ENCODE measurements at regions not wholly inside any gene's neighbourhood (a gene's known extent, or its start where the extent isn't known, plus 50 kb on each side); places are given as distances from the start of the nearest gene placed in this dataset.
A peak's percentile ranks its signal among the peaks of the same experiment; 100 is the strongest.

DNA sequence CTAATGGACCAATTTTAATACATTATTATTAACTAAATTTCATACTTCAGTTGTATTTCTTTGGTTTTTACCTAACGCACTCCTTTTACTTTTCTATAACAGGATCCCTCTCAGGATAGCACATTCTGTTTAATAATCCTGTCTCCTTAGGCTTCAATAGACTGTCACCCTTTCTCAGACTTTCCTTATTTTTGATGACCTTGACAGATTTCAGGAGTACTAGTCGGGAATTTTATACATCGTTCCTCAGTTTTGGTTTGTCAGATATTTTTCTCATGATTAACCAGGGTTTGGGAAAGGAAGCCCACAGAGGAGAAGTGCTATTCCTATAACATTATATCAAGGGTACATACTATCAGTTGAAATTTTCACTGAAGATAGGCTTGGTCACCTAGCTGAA, 768.0 kb upstream of the GJE1 start:
- DNase-seq (ENCODE audit: low spot score), result no peak
- no peak overlapping the region for H3K27ac ChIP-seq
- TF ChIP-seq, protein P1, sequence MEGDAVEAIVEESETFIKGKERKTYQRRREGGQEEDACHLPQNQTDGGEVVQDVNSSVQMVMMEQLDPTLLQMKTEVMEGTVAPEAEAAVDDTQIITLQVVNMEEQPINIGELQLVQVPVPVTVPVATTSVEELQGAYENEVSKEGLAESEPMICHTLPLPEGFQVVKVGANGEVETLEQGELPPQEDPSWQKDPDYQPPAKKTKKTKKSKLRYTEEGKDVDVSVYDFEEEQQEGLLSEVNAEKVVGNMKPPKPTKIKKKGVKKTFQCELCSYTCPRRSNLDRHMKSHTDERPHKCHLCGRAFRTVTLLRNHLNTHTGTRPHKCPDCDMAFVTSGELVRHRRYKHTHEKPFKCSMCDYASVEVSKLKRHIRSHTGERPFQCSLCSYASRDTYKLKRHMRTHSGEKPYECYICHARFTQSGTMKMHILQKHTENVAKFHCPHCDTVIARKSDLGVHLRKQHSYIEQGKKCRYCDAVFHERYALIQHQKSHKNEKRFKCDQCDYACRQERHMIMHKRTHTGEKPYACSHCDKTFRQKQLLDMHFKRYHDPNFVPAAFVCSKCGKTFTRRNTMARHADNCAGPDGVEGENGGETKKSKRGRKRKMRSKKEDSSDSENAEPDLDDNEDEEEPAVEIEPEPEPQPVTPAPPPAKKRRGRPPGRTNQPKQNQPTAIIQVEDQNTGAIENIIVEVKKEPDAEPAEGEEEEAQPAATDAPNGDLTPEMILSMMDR (IDR thresholded peaks at IDR 0.05), result no peak
- no peak overlapping the region for H3K4me3 ChIP-seq

DNA sequence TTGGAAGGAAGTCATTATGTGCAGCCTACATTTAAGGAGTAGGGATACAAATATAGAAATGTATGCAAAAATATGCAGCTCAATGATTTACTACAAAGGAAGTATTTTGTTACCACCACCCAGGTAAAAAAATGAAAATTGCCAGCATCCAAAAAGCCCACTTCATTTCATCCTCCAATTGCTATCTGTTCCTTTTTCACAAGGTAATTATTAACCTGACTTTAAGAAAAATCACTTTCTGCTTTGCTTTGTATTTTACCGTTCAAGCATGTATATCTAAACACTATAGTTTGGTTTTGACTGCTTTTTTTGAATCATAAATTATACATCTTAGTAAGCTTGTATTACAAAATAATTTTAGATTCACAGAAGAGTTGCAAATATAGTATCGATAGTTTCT, 768.5 kb upstream of the GJE1 start:
- DNase-seq (ENCODE audit: low spot score), result no peak
- H3K27ac ChIP-seq, result no peak overlapping the region
- TF ChIP-seq, protein P1 (IDR thresholded peaks at IDR 0.05), result no peak
- no peak overlapping the region for H3K4me3 ChIP-seq

DNA sequence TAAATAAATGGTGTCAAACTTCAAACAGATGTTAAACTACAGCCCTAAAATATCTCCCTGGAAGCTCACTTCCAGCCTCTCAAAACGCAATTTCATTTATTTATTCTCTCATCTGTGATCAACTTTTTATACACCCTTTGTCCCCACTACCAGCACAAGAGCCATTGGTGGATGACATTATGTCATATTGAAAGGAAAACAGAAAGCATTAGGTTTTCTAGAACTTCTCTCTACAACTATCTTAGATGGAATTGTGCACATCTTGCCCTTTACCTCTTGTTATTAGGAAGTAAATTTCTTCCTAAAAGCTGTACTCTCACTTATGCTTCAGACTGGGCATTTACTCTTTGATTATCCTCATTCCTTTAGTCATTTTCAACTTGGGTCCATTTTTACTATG, 771.2 kb upstream of the GJE1 start:
- no peak for DNase-seq (ENCODE audit: low spot score)
- H3K4me3 ChIP-seq, result no peak overlapping the region
- peak overlapping the region in 1 of 2 donors; percentile 12 for H3K27ac ChIP-seq
- TF ChIP-seq, protein P1 (IDR thresholded peaks at IDR 0.05), result no peak

DNA sequence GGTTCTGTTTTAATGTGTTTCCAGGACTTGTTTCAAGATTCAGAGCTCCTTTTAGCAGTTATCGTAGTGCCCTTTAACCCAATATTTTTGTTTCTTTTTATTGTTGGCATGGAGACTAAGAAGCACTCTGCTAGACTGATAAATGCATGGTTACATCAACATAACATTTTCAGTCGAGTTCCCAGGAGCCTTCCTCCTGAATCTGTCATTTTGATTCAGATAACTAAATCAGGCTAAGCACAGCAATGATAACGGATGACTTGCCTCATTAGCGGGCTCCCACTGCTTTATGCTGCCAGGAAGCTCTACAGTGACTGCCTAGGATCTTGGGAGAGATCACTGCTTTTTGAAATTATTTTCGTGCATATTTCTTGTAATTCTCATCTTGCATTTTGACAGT, 772.8 kb upstream of the GJE1 start:
- peak overlapping the region; percentile 42 for H3K4me3 ChIP-seq
- TF ChIP-seq, protein P1 (IDR thresholded peaks at IDR 0.05), result no peak
- no peak for DNase-seq (ENCODE audit: low spot score)
- H3K27ac ChIP-seq, result peak overlapping the region; percentile 50 to 55

DNA sequence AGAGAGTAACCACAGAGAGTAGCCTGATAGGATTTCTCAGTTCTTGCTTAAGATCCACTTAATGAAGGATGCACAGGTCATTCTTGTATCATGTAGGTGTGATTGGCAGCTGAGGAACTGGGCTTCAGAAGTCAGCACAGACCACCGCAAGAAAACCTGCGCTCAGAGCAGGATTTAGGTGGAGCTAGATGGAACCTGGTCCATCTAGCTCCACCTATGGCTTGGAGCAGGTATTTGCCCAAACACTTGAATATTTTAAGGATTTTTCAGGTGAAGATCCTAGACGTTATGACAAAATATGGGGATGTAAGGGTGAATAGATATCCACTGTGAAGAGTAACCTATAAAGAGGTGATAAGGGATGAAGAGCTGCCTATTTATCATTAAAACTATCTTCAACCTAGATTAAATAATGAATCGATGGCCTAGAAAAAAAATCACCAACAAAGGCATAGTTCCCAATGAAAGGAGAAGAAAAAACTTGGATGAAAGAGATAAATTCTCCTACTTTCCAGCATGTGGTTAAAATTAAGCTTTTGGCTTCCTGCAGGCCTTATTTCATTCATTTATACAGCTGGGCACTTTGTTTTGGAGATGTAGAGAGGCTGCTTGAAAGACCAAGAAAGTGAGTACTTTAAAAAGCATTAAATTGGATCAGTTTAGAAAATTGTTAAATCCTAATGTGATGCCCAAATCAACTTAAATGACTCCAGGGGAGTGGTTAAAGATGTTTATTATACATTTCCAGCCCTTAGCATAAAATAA, 778.4 kb upstream of the GJE1 start:
- no peak overlapping the region for H3K4me3 ChIP-seq
- no peak for DNase-seq (ENCODE audit: low spot score)
- H3K27ac ChIP-seq, result no peak overlapping the region
- TF ChIP-seq, protein P1 (IDR thresholded peaks at IDR 0.05), result no peak

DNA sequence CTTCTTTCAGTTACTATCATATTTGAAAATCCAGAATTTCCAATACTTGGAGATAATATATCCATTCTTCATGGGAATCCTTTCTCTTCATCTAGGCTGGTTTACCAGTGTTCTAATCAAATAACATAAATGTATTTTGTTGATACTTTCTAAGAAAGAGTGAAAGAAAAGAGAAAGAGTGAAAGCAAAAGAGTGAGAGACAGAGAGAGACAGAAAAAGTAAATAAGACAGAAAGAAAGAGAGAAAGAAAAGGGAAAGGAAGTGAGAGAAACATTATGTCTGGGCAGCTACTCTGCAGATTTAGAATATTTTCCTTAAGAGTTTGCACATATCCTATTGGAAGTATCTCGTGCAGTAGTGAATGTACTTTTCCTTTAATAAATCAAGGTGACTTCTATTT, 781.0 kb upstream of the GJE1 start:
- TF ChIP-seq, protein P1 (IDR thresholded peaks at IDR 0.05), result no peak
- DNase-seq (ENCODE audit: low spot score), result no peak
- H3K27ac ChIP-seq, result no peak overlapping the region
- H3K4me3 ChIP-seq, result no peak overlapping the region

DNA sequence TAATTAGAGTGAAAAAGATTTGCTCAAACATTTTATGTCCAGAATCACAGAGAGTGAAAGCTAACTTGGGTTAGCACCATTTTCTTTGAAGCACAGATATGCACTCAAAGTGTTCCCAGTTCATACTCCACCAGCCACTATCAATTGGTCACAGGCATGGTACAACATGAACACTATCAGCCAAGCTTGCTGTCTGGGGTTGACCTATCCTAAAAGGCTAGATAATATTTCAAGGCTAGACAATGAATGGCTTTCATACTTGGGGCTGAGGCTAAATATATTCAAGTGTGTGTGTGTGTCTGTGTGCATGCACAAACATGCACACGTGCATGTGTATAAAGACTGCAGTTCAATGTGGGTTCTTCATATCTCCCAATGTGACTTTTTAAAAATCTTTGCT, 783.0 kb upstream of the GJE1 start:
- no peak for DNase-seq (ENCODE audit: low spot score)

More for the DNA sequence above, 783.0 kb upstream of the GJE1 start:
- TF ChIP-seq, protein P1 (IDR thresholded peaks at IDR 0.05), result no peak
- H3K4me3 ChIP-seq, result no peak overlapping the region
- no peak overlapping the region for H3K27ac ChIP-seq

All from coronary artery (tissue), 2 donors.